ENCODE measurements at regions not wholly inside any gene's neighbourhood (a gene's known extent, or its start where the extent isn't known, plus 50 kb on each side); places are given as distances from the start of the nearest gene placed in this dataset.
"Not testable (repeated sequence)": the region's sequence is repeated elsewhere in the genome, so short reads cannot be mapped to it uniquely, and the experiment has no call there.

GRCh38 chr1:146278758-146279157, 49.9 kb upstream of the NOTCH2NLA start:
- TF ChIP-seq CTCF (IDR thresholded peaks at IDR 0.05 in 8 of 11, conservative IDR thresholded peaks at IDR 0.05 in 3 of 11); POLR2A (IDR thresholded peaks at IDR 0.05): not testable (repeated sequence)

All from spleen (tissue), 7 donors.